ENCODE measurements at regions not wholly inside any gene's neighbourhood (a gene's known extent, or its start where the extent isn't known, plus 50 kb on each side); places are given as distances from the start of the nearest gene placed in this dataset.

DNA sequence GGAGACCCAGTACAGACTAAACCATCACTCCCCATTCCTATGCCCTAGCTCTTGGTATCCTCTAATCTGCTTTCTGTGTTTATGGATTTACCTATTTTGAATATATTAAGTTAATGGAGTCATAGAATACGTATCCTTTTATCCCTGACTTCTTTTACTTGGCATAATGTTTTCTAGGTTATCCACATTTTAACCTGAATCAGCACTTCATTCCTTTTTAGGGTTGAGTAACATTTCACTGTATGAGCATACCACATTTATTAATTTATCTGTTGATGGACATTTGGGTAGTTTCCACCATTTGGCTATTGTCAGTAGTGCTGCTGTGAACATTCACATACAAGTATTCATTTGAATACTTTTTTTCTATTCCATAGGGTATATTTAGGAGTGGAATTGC lies 157.3 kb upstream of the CTNNA2 start:
- no peak for DNase-seq (ENCODE audit: low spot score)

DNA sequence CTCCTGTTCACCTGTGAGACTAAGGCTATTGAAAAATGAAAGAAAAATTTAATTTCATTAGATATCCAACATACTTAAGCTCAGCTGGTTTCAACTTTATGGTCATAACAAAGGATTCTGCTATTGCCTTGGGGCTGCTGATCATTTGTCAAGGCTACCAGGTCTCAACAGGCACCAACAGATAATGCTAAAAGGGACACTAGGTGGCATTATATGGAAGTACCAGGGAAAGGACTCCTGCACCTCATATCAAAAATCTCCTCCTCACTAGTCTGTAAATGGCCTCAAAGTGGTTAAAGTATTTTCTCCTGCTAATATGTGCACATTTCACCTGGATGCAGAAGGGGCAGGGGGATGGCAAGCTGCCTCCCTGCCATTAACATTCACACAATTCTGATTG lies 167.9 kb upstream of the REG3A start:
- DNase-seq (ENCODE audit: low spot score), result no peak

DNA sequence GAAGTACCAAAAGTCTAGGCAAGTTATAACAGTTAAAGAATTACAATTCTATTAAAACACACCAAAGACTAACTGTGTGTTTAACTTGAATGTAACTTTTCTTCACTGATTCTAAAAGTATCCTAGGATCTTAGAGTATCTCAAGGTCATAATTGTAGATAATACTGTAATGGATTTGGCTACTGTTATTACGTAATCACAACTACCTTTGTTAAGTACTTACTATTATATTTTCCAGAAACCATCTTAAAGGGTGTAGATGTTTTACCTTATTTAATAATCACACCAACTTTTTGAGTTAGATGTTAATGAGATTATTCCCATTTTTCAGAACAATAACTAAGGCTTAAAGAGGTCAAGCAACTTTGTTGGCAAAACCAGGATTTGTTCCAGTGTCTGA lies 161.3 kb upstream of the REG3A start:
- DNase-seq (ENCODE audit: low spot score), result no peak

DNA sequence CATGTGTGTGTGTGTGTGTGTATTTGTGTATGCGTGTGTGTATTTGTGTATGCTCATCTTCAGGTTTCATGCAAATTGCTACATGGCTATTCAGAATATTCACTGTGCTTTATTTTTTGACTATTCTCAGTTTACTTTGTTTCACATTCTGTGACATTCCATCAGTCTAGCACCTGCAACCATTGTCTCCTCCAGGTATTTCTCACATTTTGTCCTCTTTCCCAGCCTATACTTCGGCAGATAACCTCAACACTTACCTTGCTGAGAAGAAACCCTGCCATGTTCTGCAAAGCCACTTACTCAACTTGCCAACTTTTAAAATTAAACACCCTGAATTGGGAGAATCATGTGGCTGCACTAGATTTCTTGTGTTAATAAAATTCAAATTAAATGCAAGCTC lies 135.4 kb upstream of the REG3A start:
- DNase-seq (ENCODE audit: low spot score), result no peak

- DNase-seq (ENCODE audit: low spot score), result no peak
Observed at GRCh38 chr2:79292958-79293315, 133.4 kb upstream of the REG3A start.

GRCh38 chr2:79292239-79292957 lies 132.8 kb upstream of the REG3A start:
- no peak for DNase-seq (ENCODE audit: low spot score)

- no peak for DNase-seq (ENCODE audit: low spot score)
Observed at GRCh38 chr2:79275863-79276262, 116.3 kb upstream of the REG3A start.

DNA sequence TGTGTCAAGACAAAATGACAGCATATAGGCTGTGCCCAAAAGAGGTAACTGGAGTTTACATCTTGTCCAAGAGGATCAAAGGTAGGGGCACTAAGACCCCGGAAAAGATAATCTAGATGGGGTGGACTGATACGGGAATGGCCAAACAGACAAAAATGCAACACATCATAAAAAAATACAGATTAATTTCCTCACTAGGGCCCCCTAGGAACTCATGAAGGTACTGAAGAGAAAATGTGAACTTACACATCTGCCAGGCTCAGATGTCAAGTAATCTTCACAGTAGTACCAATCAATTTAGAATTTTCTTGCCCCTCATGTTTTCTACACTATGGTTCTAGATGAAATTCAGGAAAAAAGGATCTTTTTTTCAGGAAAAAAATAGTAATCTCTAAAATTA lies 115.6 kb upstream of the REG3A start:
- DNase-seq (ENCODE audit: low spot score), result no peak

DNA sequence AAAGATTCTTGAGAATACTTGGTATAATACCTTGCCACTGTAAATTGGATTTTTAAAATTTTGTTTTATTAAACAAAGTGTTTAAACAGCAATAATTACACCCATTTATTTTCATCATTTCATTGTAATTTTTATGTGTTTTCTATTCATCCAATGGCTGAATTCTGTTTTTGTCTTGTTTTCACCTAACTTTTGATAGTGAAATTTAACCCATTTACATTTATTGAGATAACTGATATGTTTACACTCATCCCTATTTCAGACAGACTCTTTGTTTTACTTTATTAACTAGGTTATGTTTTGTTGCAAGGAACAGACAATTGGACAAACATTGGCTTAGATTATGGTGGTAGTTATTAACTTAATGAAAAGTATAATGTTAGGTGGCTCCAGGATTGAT lies 113.1 kb upstream of the REG3A start:
- DNase-seq (ENCODE audit: low spot score), result no peak

DNA sequence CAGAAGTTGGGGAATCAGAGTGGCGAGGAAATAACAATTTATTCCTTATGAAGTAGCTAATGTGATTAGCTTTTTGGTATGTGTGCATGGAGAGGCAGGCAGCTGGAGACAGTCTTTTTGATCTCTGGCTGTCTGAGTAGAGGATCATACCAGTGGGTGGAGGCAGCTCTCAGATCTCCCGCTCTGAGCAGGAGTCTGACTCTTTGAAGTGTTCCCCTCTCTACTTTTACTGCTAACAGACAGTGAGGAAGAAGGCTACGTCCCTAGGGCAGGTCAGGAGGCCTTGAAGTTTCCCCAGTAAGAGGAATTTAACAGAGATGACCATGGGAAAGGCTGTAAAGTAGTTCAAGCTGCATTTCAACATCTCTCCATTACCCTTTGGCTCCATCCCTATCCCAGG lies 111.9 kb upstream of the REG3A start:
- no peak for DNase-seq (ENCODE audit: low spot score)

GRCh38 chr2:79260848-79261247 lies 101.3 kb upstream of the REG3A start:
- DNase-seq (ENCODE audit: low spot score), result no peak

GRCh38 chr2:79259959-79260358 lies 100.4 kb upstream of the REG3A start:
- DNase-seq (ENCODE audit: low spot score), result no peak

- DNase-seq (ENCODE audit: low spot score), result no peak
Observed at GRCh38 chr2:79259296-79259695, 99.7 kb upstream of the REG3A start.

DNA sequence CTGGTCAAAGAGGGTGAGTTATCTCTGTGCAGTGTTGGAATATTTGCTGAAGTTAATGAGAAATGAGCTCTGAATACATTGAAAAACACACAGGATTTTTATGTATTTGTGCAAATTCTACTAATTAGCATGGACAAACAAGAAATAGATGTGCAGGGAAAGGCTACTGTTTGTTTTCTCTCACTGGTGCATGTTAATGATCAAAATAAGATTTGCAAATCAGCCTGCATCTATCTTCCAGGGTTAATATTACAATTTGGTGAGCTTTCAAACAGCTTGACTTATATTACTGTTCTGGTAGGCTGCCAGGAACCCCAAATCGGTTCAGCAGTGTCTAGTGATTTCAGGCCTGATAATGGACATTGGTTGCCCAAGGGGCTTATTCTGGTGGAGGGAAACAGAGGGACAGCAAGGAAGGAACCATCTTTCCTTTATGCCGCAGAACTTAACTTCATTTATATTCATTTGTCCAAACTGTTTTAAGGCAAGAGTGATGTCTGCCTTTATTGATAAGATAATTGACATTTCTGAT lies 93.8 kb upstream of the REG3A start:
- DNase-seq (ENCODE audit: low spot score), result no peak

GRCh38 chr2:79250656-79251055 lies 91.1 kb upstream of the REG3A start:
- DNase-seq (ENCODE audit: low spot score), result no peak

DNA sequence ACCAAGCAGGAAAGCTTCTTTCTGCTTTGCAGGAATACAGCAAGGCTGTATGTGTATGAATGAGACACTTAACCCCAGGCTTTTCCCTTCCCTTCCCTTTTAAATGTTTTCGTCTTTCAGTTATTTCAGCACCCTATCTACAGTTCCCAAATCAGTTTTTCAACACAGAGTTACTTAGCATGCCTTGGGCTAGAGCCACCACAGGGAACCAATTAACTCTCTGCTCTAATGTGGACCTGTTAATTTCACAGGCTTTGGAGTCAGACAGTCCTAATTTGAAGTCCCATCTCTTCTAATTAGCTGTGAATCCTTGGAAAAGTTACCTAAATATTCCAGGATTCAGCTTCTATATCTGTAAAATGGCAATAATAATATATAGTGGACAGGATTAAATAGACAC lies 89.2 kb upstream of the REG3A start:
- no peak for DNase-seq (ENCODE audit: low spot score)

GRCh38 chr2:79235135-79235534 lies 75.6 kb upstream of the REG3A start:
- no peak for DNase-seq (ENCODE audit: low spot score)

GRCh38 chr2:79223539-79223938 lies 64.0 kb upstream of the REG3A start:
- DNase-seq (ENCODE audit: low spot score), result no peak

DNA sequence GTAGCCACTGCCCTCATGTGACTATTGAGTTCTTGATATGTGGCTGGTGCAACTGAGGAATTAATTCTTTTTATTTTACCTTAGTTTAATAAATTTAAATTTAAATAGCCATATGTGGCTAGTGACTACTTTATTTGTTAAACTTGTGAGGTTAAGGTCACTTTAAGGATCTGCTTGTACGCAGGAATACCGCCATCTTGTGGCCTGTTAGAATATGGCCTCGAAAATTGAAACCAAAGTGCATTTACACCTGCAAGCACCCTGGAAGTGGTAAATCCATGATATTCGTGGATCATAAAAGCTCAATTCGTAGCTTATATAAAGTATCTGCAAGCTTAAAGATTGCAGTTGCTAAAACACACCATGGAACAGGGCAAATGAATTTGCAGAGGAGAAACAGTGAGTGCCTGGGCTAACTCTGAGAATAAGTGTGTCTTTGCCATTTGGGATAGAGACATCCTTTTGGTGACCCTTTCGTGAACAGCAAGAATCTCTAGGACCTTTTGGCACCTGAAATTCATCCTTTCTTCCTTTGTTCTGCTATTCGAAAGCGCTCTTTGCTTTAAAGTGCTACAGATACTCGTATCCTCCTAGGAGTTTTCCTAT lies 59.9 kb upstream of the REG3A start:
- peak; percentile 7 for DNase-seq (ENCODE audit: low spot score)

GRCh38 chr2:79210274-79210917 lies 50.8 kb upstream of the REG3A start:
- no peak for DNase-seq (ENCODE audit: low spot score)
